SK-N-SH (cell line): ENCODE measurements at regions not wholly inside any gene's neighbourhood (a gene's known extent, or its start where the extent isn't known, plus 50 kb on each side); places are given as distances from the start of the nearest gene placed in this dataset.

Experiments
- CTCF ChIA-PET: fragments of 300-600, 350-600 bp; formaldehyde crosslinking; extraction: SDS; loops from one replicate; lab custom pipeline; 2021; lab: Yijun Ruan, JAX
- POLR2A ChIA-PET: fragments of 350-600 bp; sonication (Branson Sonifier 250); formaldehyde crosslinking; extraction: SDS; loops from one replicate; lab custom pipeline; 2020; ENCODE audit warnings: antibody characterized with exemption, inconsistent platforms; lab: Yijun Ruan, JAX
- DNase-seq: peaks from one replicate; pipeline ENCODE4 v3.0.0; 2012
- H2AFZ ChIP-seq: fragments of 200-600 bp; sonication (generic); 2 replicates; pipeline ENCODE4 v1.8.1; 2016; ENCODE audit warnings: antibody characterized with exemption, mild to moderate bottlenecking, low read depth
- H3F3A ChIP-seq: fragments of 200-600 bp; sonication (generic); replicated peaks from 2 replicates; pipeline ENCODE3; 2016; ENCODE audit warnings: antibody characterized with exemption, mild to moderate bottlenecking; ENCODE audit not compliant: insufficient read depth
- H3K27ac ChIP-seq, 2 experiments: fragments of 200-500 bp in 1 of 2; fragments of 200-600 bp in 1 of 2; sonication (Bioruptor generic) in 1 of 2; sonication (generic), shearing (Covaris generic) in 1 of 2; 2 replicates each; pipeline versions ENCODE4 v1.5.1 to v1.6.1; 2014 to 2016; ENCODE audit warnings: low read depth in 2 of 2, inconsistent platforms in 1 of 2, low read length in 1 of 2, mild to moderate bottlenecking in 1 of 2, mixed read lengths in 1 of 2
- H3K27me3 ChIP-seq: fragments of 200-600 bp; sonication (generic), shearing (Covaris generic); 2 replicates; pipeline ENCODE4 v1.6.1; 2016; ENCODE audit warnings: mixed run types; ENCODE audit not compliant: insufficient read depth
- H3K36me3 ChIP-seq, 2 experiments: fragments of 200-500 bp in 1 of 2; fragments of 200-600 bp in 1 of 2; sonication (Bioruptor generic) in 1 of 2; sonication (generic) in 1 of 2; replicated peaks in 1 of 2; 2 replicates each; pipeline versions ENCODE3 to v1.5.1; 2014 to 2016; ENCODE audit warnings: low read length in 1 of 2, mild to moderate bottlenecking in 1 of 2; ENCODE audit not compliant: insufficient read depth in 2 of 2, control insufficient read depth in 1 of 2
- H3K4me1 ChIP-seq, 2 experiments: fragments of 200-500 bp in 1 of 2; fragments of 200-600 bp in 1 of 2; sonication (Bioruptor generic) in 1 of 2; sonication (generic), shearing (Covaris generic) in 1 of 2; 2 replicates each; pipeline versions ENCODE4 v1.5.1 to v1.6.1; 2014 to 2016; ENCODE audit warnings: low read depth in 1 of 2, low read length in 1 of 2, mixed run types in 1 of 2; ENCODE audit not compliant: insufficient read depth in 2 of 2, control insufficient read depth in 1 of 2
- H3K4me2 ChIP-seq: fragments of 200-600 bp; sonication (generic), shearing (Covaris generic); 2 replicates; pipeline ENCODE4 v1.6.1; 2017; ENCODE audit warnings: mixed run types
- H3K4me3 ChIP-seq, 2 experiments: fragments of 200-500 bp in 1 of 2; fragments of 200-600 bp in 1 of 2; sonication (Bioruptor generic) in 1 of 2; sonication (generic), shearing (Covaris generic) in 1 of 2; 2 replicates each; pipeline versions ENCODE4 v1.5.1 to v1.8.1; 2014 to 2016; ENCODE audit warnings: low read depth in 2 of 2, inconsistent platforms in 1 of 2, low read length in 1 of 2, mild to moderate bottlenecking in 1 of 2, mixed read lengths in 1 of 2, moderate library complexity in 1 of 2
- H3K79me2 ChIP-seq: fragments of 200-600 bp; sonication (generic); 2 replicates; pipeline ENCODE4 v1.8.1; 2017; ENCODE audit warnings: mild to moderate bottlenecking; ENCODE audit not compliant: insufficient read depth
- H3K9ac ChIP-seq: fragments of 200-600 bp; sonication (generic); 2 replicates; pipeline ENCODE4 v1.6.1; 2017; ENCODE audit warnings: mixed run types
- H3K9me2 ChIP-seq: fragments of 200-600 bp; sonication (generic); 2 replicates; pipeline ENCODE4 v1.6.1; 2017; ENCODE audit warnings: mixed run types
- H3K9me3 ChIP-seq: fragments of 200-600 bp; sonication (generic); 2 replicates; pipeline ENCODE4 v1.6.1; 2017; ENCODE audit warnings: mixed run types, mild to moderate bottlenecking, moderate library complexity
- H4K20me1 ChIP-seq: fragments of 200-600 bp; sonication (generic); 2 replicates; pipeline ENCODE4 v1.6.1; 2017; ENCODE audit warnings: mild to moderate bottlenecking, mixed run types; ENCODE audit not compliant: insufficient read depth
- CHD2 ChIP-seq: fragments of 150-350 bp; IDR thresholded peaks from 2 replicates; pipeline ENCODE4 v1.6.1; 2018; ENCODE audit warnings: low read length; ENCODE audit not compliant: partially characterized antibody
- EZH2phosphoT487 ChIP-seq: fragments of 200-600 bp; sonication (generic); IDR thresholded peaks from 2 replicates; pipeline ENCODE4 v1.6.1; 2017; ENCODE audit warnings: low read depth, mixed run types, mild to moderate bottlenecking, antibody characterized with exemption, moderate library complexity, borderline replicate concordance
- FOSL2 ChIP-seq: IDR thresholded peaks from 2 replicates; pipeline ENCODE4 v1.4.0; 2012; ENCODE audit warnings: low read depth, mild to moderate bottlenecking, moderate library complexity, borderline replicate concordance
- FOXJ3 ChIP-seq: sonication (generic); formaldehyde crosslinking; IDR thresholded peaks from 2 replicates; pipeline ENCODE4 v1.5.1; 2020; ENCODE audit warnings: mild to moderate bottlenecking, missing genetic modification reagents
- GATA2 ChIP-seq: sonication (generic); formaldehyde crosslinking; IDR thresholded peaks from 2 replicates; pipeline ENCODE4 v1.5.0; 2020; ENCODE audit warnings: mild to moderate bottlenecking, missing genetic modification reagents
- JUND ChIP-seq: IDR thresholded peaks from 2 replicates; pipeline ENCODE4 v1.4.0; 2012
- MXI1 ChIP-seq: IDR thresholded peaks from 2 replicates; pipeline ENCODE4 v1.6.1; 2012; ENCODE audit warnings: mild to moderate bottlenecking, low read depth, low read length, improper control_type of control experiment
- POLR2AphosphoS5 ChIP-seq: IDR thresholded peaks from 2 replicates; pipeline ENCODE4 v1.6.1; 2012; ENCODE audit warnings: low read depth, low read length
- REST ChIP-seq: IDR thresholded peaks from 2 replicates; pipeline ENCODE4 v1.6.1; 2012; ENCODE audit warnings: mild to moderate bottlenecking, low read depth, low read length, moderate library complexity
- RXRA ChIP-seq: IDR thresholded peaks from 2 replicates; pipeline ENCODE4 v1.4.0; 2012; ENCODE audit warnings: low read depth, mild to moderate bottlenecking, borderline replicate concordance
- SMC3 ChIP-seq: IDR thresholded peaks from 2 replicates; pipeline ENCODE4 v1.6.1; 2012; ENCODE audit warnings: low read depth, low read length, improper control_type of control experiment
- TEAD4 ChIP-seq: IDR thresholded peaks from 2 replicates; pipeline ENCODE4 v1.4.0; 2012; ENCODE audit warnings: mild to moderate bottlenecking, borderline replicate concordance; ENCODE audit not compliant: insufficient read depth
- WGBS: methylation state at CpG from one replicate; pipeline ENCODE4 v1.1.6; 2017; ENCODE audit warnings: low lambda C conversion rate; 5-methylcytosine and 5-hydroxymethylcytosine counted together
- TF ChIP-seq, protein P1 (sequence below): IDR thresholded peaks from 2 replicates; pipeline ENCODE4 v1.4.0; 2012; ENCODE audit warnings: low read depth, borderline replicate concordance
- TF ChIP-seq, protein P2 (sequence below): fragments of 200-600 bp; sonication (generic); IDR thresholded peaks from 2 replicates; pipeline ENCODE4 v1.6.1; 2017; ENCODE audit warnings: antibody characterized with exemption, mild to moderate bottlenecking, moderate library complexity
- TF ChIP-seq, protein P3 (sequence below): IDR thresholded peaks from 2 replicates; pipeline ENCODE4 v1.4.0; 2012; ENCODE audit warnings: low read depth, borderline replicate concordance

- POLR2A ChIA-PET: no interaction called here
- TF ChIP-seq, protein P1, sequence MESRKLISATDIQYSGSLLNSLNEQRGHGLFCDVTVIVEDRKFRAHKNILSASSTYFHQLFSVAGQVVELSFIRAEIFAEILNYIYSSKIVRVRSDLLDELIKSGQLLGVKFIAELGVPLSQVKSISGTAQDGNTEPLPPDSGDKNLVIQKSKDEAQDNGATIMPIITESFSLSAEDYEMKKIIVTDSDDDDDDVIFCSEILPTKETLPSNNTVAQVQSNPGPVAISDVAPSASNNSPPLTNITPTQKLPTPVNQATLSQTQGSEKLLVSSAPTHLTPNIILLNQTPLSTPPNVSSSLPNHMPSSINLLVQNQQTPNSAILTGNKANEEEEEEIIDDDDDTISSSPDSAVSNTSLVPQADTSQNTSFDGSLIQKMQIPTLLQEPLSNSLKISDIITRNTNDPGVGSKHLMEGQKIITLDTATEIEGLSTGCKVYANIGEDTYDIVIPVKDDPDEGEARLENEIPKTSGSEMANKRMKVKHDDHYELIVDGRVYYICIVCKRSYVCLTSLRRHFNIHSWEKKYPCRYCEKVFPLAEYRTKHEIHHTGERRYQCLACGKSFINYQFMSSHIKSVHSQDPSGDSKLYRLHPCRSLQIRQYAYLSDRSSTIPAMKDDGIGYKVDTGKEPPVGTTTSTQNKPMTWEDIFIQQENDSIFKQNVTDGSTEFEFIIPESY: no peak
- TF ChIP-seq GATA2 (CRISPR knock-in tag) (no peak), FOXJ3 (no peak), JUND (no peak), MXI1 (no peak), CHD2 (no peak), TEAD4 (no peak), RXRA (no peak), SMC3 (no peak), REST (no peak), FOSL2 (no peak), POLR2AphosphoS5 (no peak), EZH2phosphoT487 (no peak)
- TF ChIP-seq, protein P2, sequence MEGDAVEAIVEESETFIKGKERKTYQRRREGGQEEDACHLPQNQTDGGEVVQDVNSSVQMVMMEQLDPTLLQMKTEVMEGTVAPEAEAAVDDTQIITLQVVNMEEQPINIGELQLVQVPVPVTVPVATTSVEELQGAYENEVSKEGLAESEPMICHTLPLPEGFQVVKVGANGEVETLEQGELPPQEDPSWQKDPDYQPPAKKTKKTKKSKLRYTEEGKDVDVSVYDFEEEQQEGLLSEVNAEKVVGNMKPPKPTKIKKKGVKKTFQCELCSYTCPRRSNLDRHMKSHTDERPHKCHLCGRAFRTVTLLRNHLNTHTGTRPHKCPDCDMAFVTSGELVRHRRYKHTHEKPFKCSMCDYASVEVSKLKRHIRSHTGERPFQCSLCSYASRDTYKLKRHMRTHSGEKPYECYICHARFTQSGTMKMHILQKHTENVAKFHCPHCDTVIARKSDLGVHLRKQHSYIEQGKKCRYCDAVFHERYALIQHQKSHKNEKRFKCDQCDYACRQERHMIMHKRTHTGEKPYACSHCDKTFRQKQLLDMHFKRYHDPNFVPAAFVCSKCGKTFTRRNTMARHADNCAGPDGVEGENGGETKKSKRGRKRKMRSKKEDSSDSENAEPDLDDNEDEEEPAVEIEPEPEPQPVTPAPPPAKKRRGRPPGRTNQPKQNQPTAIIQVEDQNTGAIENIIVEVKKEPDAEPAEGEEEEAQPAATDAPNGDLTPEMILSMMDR: no peak
- TF ChIP-seq, protein P3, sequence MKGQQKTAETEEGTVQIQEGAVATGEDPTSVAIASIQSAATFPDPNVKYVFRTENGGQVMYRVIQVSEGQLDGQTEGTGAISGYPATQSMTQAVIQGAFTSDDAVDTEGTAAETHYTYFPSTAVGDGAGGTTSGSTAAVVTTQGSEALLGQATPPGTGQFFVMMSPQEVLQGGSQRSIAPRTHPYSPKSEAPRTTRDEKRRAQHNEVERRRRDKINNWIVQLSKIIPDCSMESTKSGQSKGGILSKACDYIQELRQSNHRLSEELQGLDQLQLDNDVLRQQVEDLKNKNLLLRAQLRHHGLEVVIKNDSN: no peak
- CTCF ChIA-PET: interaction anchor here (0.6 kb wide), 1 partner anchor 21 kb away, joined by 3 read pairs; no protein-coding TSS in a partner anchor
- no peak for DNase-seq
- no peaks in the 10 kb centered on the region for H3F3A ChIP-seq
- no peak overlapping the region for H3K4me2 ChIP-seq
- H3K9me2 ChIP-seq: no peaks in the 10 kb centered on the region
- H3K4me1 ChIP-seq: peaks cover 6 to 8% of the 10 kb centered on the region in 2 experiments; a peak in 2 of 4 replicates
- no peak overlapping the region for H3K9ac ChIP-seq
- H2AFZ ChIP-seq: no peak overlapping the region
- H3K27me3 ChIP-seq: no peaks in the 10 kb centered on the region
- no peaks in the 10 kb centered on the region for H3K79me2 ChIP-seq
- no peak overlapping the region for H3K4me3 ChIP-seq
- 70% methylated on average over 3 of the region's 3 CpGs for WGBS
- H3K36me3 ChIP-seq: no peaks in the 10 kb centered on the region
- H3K27ac ChIP-seq: no peak overlapping the region
- no peaks in the 10 kb centered on the region for H4K20me1 ChIP-seq
- no peaks in the 10 kb centered on the region for H3K9me3 ChIP-seq
Observed at GRCh38 chr12:14263742-14264141, 101.7 kb upstream of the ATF7IP start.
